PC-3 (cell line): ENCODE measurements at regions not wholly inside any gene's neighbourhood (a gene's known extent, or its start where the extent isn't known, plus 50 kb on each side); places are given as distances from the start of the nearest gene placed in this dataset.

Experiments used
- CTCF ChIP-seq: fragments of 300-600 bp; sonication (generic); conservative IDR thresholded peaks from 2 replicates; pipeline ENCODE4 v1.5.1; 2017; ENCODE audit warnings: antibody characterized with exemption, low read depth, mild to moderate bottlenecking, low read length
- EZH2 ChIP-seq: fragments of 300-600 bp; sonication (generic); IDR thresholded peaks from one replicate; pipeline ENCODE4 v1.6.1; 2017; ENCODE audit warnings: antibody characterized with exemption, mild to moderate bottlenecking, low read length; ENCODE audit not compliant: unreplicated experiment
- EZH2phosphoT487 ChIP-seq: fragments of 300-600 bp; sonication (generic); IDR thresholded peaks from 2 replicates; pipeline ENCODE4 v1.6.1; 2018; ENCODE audit warnings: mild to moderate bottlenecking, antibody characterized with exemption, low read length, borderline replicate concordance

- no peak for TF ChIP-seq CTCF
- TF ChIP-seq EZH2phosphoT487, result no peak
- TF ChIP-seq EZH2, result no peak
Measured at GRCh38 chr12:63206494-63206893, 55.5 kb upstream of the AVPR1A start.
